K562 (cell line): ENCODE measurements at regions not wholly inside any gene's neighbourhood (a gene's known extent, or its start where the extent isn't known, plus 50 kb on each side); places are given as distances from the start of the nearest gene placed in this dataset.

Experiments
- BRF1 ChIP-seq: IDR thresholded peaks from 3 replicates; pipeline ENCODE4 v1.6.1; 2011; ENCODE audit warnings: borderline replicate concordance, mild to moderate bottlenecking; ENCODE audit not compliant: insufficient read length; ENCODE audit errors: extremely low read depth
- DDX20 ChIP-seq: fragments of 450-650 bp; IDR thresholded peaks from 2 replicates; pipeline ENCODE4 v1.6.1; 2016; ENCODE audit warnings: missing genetic modification characterization, low read depth, mild to moderate bottlenecking, missing compliant biosample characterization, moderate library complexity
- E2F4 ChIP-seq: sonication (generic); formaldehyde crosslinking; IDR thresholded peaks from 2 replicates; pipeline ENCODE4 v1.8.0; 2022; ENCODE audit warnings: mild to moderate bottlenecking, low read depth, missing genetic modification reagents
- GATAD2B ChIP-seq: fragments of 450-650 bp; IDR thresholded peaks from 2 replicates; pipeline ENCODE4 v1.6.1; 2017; ENCODE audit warnings: mild to moderate bottlenecking, borderline replicate concordance
- KLF6 ChIP-seq: fragments of 250-450 bp; sonication (Bioruptor Pico); IDR thresholded peaks from 2 replicates; pipeline ENCODE4 v1.4.0; 2020; ENCODE audit warnings: mild to moderate bottlenecking, moderate library complexity, borderline replicate concordance
- NBN ChIP-seq: fragments of 450-650 bp; IDR thresholded peaks from 2 replicates; pipeline ENCODE4 v1.6.1; 2016; ENCODE audit warnings: low read depth, mild to moderate bottlenecking
- NCOA4 ChIP-seq: fragments of 450-650 bp; IDR thresholded peaks from 2 replicates; pipeline ENCODE4 v1.6.1; 2018; ENCODE audit warnings: mild to moderate bottlenecking; ENCODE audit not compliant: partially characterized antibody
- NCOA6 ChIP-seq: fragments of 450-650 bp; IDR thresholded peaks from 2 replicates; pipeline ENCODE4 v1.6.1; 2017; ENCODE audit warnings: mild to moderate bottlenecking
- PURB ChIP-seq: sonication (generic); formaldehyde crosslinking; IDR thresholded peaks from 2 replicates; pipeline ENCODE4 v1.9.0; 2021; ENCODE audit warnings: low read depth, mild to moderate bottlenecking, missing genetic modification reagents
- RUNX1 ChIP-seq: sonication (generic); IDR thresholded peaks from 2 replicates; pipeline ENCODE4 v1.6.1; 2016; ENCODE audit warnings: antibody characterized with exemption, low read depth
- TBP ChIP-seq: optimal IDR thresholded peaks from 2 replicates; pipeline ENCODE3; 2011; ENCODE audit warnings: low read depth, low read length, improper control_type of control experiment
- TCF3 ChIP-seq: sonication (generic); formaldehyde crosslinking; IDR thresholded peaks from 2 replicates; pipeline ENCODE4 v1.4.0; 2020; ENCODE audit warnings: mild to moderate bottlenecking, missing genetic modification reagents
- ZBTB34 ChIP-seq: fragments of 250-450 bp; sonication (Bioruptor Pico); IDR thresholded peaks from 2 replicates; pipeline ENCODE4 v1.8.0; 2021; ENCODE audit warnings: mild to moderate bottlenecking, moderate library complexity
- ZNF41 ChIP-seq: fragments of 250-450 bp; sonication (Bioruptor Pico); conservative IDR thresholded peaks from 2 replicates; pipeline ENCODE4 v1.4.0; 2020; ENCODE audit warnings: mild to moderate bottlenecking
- ZNF57 ChIP-seq: fragments of 450-650 bp; formaldehyde crosslinking; IDR thresholded peaks from 2 replicates; pipeline ENCODE4 v1.4.0; 2020; ENCODE audit warnings: mild to moderate bottlenecking, moderate library complexity
- ZNF695 ChIP-seq: fragments of 450-650 bp; formaldehyde crosslinking; IDR thresholded peaks from 2 replicates; pipeline ENCODE4 v1.4.0; 2020; ENCODE audit warnings: mild to moderate bottlenecking, moderate library complexity
- TF ChIP-seq, protein P1 (sequence below), 2 experiments: fragments of 450-650 bp; IDR thresholded peaks; 2 replicates each; pipeline ENCODE4 v1.6.1; 2016; ENCODE audit warnings: mild to moderate bottlenecking in 2 of 2, borderline replicate concordance in 1 of 2, low read depth in 1 of 2, moderate library complexity in 1 of 2

DNA sequence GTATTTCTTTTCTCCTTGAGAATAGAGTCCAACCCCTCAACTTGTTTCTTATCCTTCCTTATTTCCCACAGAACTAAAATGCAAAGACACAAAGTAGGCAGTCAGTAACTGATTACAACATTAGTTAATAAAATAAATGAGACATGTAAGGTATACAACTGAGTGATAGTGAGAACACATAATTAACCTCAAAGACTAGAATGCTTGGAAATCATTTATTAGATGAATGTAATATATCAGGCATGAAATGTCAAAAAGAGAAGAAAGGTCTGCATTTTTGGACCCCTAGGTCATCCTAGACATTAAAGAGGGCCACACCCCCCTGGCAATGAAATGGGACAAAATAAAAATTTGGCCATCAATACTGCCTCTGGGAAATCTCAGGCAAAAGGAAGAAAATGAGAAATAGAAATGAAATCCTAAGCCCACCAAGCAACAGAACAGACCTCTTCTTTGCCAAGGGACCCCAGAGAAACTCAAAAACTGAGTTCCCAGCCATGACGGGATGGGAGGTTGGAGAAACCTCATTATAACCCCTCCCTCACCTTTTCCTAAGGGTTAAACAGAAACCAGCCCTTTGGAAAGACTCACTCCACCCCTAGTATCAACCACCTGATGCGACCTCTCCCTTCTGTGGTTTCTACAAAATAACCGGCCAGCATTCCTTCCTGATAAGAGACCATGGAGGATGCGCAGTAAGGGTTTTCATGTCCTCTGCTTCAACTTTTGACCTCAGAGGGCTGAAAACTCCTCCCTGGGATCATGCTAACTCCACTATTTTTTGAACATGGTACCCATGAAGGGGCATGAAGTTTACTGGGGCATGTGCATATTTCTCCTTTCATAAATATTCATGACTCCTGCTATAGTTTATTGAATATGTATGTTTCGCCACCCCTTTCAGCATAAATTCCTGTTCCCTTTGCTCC is 90.0 kb upstream of the EXOC1L start (continued):
- TF ChIP-seq, protein P1, sequence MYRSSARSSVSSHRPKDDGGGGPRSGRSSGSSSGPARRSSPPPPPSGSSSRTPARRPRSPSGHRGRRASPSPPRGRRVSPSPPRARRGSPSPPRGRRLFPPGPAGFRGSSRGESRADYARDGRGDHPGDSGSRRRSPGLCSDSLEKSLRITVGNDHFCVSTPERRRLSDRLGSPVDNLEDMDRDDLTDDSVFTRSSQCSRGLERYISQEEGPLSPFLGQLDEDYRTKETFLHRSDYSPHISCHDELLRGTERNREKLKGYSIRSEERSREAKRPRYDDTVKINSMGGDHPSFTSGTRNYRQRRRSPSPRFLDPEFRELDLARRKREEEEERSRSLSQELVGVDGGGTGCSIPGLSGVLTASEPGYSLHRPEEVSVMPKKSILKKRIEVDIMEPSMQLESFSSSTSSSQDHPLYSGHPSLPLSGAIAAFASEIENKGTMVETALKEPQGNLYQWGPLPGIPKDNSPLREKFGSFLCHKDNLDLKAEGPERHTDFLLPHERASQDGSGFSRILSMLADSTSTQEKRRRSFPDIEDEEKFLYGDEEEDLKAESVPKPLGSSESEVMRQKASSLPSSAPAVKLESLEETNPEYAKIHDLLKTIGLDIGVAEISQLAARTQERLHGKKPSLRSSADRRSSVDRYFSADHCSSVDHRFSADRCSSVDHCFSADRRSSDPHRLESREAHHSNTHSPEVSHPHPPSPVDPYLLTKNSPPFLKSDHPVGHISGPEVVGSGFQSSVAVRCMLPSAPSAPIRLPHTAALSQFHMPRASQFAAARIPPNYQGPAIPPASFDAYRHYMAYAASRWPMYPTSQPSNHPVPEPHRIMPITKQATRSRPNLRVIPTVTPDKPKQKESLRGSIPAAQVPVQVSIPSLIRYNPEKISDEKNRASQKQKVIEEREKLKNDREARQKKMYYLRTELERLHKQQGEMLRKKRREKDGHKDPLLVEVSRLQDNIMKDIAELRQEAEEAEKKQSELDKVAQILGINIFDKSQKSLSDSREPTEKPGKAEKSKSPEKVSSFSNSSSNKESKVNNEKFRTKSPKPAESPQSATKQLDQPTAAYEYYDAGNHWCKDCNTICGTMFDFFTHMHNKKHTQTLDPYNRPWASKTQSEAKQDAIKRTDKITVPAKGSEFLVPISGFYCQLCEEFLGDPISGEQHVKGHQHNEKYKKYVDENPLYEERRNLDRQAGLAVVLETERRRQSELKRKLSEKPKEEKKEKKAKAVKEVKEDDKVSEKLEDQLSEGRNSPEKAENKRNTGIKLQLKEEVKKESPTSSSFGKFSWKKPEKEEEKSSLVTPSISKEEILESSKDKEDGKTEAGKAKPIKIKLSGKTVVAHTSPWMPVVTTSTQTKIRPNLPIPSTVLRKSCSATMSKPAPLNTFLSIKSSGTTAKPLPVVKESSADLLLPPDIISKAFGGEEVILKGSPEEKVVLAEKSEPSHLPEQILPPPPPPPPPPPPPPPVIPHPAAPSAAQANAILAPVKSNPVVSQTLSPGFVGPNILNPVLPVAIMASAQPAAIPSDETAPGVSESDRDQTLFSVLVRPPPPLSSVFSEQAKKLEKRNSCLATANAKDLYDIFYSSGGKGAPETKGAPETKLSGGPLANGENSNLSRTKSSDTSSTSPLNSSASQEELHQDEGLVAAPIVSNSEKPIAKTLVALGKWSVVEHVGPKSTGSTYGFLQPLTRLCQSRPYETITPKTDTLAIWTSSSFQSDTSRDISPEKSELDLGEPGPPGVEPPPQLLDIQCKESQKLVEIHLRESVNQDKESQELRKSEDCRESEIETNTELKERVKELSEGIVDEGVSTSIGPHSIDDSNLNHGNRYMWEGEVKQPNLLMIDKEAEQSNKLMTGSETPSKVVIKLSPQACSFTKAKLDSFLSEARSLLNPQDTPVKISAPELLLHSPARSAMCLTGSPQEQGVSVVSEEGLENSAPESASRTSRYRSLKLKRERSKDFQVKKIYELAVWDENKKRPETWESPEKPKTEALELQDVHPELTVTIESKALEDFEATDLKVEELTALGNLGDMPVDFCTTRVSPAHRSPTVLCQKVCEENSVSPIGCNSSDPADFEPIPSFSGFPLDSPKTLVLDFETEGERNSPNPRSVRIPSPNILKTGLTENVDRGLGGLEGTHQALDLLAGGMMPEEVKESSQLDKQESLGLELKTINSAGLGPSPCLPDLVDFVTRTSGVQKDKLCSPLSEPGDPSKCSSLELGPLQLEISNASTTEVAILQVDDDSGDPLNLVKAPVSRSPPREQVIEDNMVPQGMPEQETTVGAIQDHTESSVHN (IDR thresholded peaks at IDR 0.05; ENCODE audit: borderline replicate concordance in 1 of 2, low read depth in 1 of 2), result no peak
- TF ChIP-seq NCOA4, result no peak
- no peak for TF ChIP-seq PURB
- TF ChIP-seq NCOA6, result no peak; the same call in 1 of the 2 replicates
- TF ChIP-seq TBP, result no peak
- no peak for TF ChIP-seq ZBTB34 (CRISPR knock-in tag)
- no peak for TF ChIP-seq ZNF57 (CRISPR knock-in tag)
- TF ChIP-seq RUNX1, result peak; percentile 87; the same call in 1 of the 2 replicates
- TF ChIP-seq NBN, result peak; percentile 55; the same call in 1 of the 2 replicates
- no peak for TF ChIP-seq BRF1
- peak; percentile 25; the same call in 1 of the 2 replicates for TF ChIP-seq GATAD2B
- TF ChIP-seq ZNF41, result 0 out of 2 replicates have a peak, but pooled peaks have one; percentile 28
- no peak for TF ChIP-seq E2F4 (CRISPR knock-in tag)
- 0 out of 2 replicates have a peak, but pooled peaks have one; percentile 22 for TF ChIP-seq KLF6 (CRISPR knock-in tag)
- TF ChIP-seq ZNF695, result no peak
- TF ChIP-seq DDX20, result no peak
- peak; percentile 81 for TF ChIP-seq TCF3 (CRISPR knock-in tag)
